ENCODE measurements at regions not wholly inside any gene's neighbourhood (a gene's known extent, or its start where the extent isn't known, plus 50 kb on each side); places are given as distances from the start of the nearest gene placed in this dataset.

DNA sequence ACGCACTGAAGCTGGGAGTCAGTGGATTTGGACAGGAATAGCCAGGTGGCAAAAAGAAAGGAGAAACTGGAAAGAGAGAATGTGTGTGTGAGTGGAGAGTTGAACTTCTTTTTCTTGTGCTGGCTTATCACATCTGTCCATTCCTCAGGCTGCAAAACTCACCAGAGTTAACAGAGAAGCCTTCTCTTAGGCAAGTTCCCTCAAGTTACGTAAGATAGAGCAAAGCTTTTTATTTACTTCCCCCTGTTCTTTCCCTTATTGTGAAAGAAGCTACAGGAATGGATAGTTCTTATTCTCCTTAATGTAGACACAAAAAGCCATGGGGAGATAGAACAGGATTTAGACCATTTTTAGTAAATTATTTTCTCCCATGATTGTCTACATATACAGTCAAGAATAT lies 188.6 kb downstream of the BMP2 start:
- DNase-seq (ENCODE audit: low spot score), result no peak

DNA sequence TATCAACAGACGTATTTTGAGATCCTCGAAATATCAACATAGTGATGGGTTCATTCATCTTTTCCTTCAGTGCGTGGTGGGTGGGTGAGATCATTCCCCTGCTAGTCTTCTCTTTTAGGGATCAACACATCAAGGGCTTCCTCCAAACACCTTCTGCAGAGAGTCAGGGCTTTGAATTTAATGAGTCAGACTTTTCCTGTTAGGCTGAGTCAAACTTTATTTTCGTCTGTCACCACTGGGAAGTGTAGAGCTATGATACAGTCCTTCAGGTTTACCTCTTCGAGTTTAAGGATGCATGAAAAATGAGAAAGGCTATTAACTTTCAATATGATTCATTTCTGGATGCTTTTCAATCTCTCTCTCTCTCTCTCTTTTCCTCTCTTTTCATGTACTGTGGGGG lies 189.1 kb downstream of the BMP2 start:
- DNase-seq (ENCODE audit: low spot score), result no peak

DNA sequence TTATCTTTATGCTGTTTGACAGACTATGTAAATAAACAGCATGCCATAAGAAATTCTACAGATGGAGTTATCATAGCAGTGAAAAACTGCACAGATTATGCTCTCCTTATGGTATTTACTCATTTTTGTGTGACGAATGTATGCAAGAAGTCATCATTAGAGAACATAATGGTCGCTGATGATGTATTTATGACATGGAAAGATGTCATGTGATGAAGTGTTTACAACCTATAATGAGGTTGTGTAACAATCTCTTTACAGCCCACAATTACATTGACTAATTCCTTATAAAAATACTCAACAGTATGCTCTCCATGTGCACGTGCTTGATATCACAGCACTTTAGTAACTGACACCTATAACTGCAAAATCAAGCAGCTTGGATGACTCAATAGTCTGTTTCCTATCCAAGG lies 192.4 kb downstream of the BMP2 start:
- DNase-seq (ENCODE audit: low spot score), result no peak

DNA sequence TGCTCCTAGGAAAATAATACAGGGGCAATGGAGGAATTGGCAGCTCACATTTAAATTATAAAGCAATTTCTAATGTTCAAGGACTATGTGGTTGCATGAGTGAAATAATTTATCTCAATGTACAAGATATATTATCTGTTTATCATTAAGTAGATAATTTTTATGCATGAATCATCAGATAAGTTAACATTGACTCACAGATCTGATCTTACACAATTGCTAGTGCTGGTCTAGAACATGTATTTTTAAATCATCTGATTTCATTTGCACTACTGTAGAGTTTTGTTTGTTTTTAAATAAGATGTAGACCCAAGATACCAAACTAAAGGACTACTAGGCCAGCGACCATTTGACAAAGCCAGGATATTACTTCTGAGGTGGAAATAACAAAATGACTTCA lies 199.2 kb downstream of the BMP2 start:
- DNase-seq (ENCODE audit: low spot score), result no peak

DNA sequence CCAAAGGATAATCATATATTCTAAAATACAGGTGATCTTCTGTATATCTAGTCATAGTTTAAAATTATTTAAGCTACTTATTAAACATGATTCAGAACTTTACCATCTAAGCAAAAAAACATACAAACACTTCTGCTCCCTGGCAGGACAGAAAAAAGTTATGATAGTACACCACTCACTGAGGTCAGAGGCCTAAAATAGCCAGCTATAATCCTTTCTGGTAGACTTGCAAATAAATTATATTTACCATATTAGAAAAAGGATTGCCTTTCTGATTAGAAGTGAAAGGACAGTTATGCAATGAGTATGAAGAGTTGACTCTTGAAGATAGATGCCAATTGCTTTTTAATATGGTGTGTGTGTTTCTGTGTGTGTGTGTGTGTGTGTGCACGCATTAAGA lies 207.4 kb downstream of the BMP2 start:
- DNase-seq (ENCODE audit: low spot score), result no peak

DNA sequence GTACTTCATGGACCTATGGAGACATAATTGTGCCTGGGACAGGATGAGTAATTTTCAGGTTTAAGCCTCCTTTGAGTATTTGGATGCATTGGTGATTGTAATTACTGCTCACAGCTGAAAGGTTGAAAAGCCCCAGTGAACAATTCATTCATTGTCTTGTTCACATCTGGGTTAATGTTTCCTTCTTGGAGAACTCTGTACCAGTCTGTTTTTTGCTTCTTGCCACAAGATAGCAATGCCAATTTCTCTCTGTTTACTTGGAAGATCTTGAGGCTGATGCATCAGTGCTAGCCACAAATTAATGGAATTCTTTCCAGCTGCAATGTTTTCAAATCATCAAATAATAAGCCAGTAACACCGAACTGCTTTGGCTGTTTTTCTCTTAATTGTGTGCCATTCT lies 207.8 kb downstream of the BMP2 start:
- DNase-seq (ENCODE audit: low spot score), result no peak

DNA sequence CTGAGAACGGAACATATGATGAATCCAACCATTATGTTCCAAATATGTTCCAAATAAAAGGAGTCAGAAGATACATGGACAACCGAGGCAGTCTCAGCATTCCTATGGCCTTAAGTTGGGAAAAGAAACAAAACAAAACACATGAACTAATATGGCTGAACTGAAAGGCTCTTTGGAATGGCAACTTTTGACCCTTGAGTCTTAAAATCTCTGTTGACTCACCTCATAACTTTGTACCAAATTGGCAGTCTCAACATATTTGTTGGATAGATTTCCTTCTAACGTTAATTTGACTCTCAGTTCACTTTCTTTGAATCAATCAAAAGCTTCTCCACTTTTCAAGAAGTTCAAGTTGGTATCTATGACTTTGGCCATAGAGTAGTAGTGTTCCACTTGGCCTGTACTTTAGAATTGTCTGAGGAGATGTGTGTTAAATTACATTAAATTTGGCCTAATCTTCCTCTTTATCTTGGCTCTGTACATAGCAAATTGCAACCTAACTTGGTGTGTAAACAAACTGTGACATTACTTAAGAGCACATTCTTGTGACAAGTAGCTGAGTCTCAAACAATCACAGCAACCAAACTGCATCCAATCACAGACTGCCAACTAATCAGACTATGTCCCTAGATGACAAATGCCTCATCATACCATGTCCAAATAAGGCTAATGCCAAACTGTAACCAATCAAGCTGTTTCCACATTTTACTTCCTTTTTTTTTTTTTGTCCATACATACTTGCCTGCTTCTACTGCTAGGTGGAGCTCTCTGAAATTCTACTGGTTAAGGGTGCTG lies 208.8 kb downstream of the BMP2 start:
- DNase-seq (ENCODE audit: low spot score), result no peak

DNA sequence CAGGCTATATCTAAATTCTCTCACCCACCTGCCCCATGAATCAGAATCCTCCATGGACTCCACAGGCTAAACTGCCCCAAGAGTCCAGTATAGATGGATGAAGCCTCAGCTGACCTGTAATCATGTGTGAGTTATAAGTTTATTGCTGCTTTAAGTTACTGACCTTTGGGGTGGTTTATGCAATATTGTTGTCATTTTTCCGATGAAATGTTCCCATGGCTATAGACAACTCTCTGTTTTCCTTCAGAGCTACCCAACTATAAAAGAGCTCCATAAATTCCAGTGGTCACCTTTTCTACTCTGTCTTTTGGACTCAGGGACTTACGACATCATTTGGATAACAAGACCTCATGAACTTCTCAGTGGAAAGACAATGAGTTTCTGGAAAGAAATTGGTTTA lies 212.1 kb downstream of the BMP2 start:
- no peak for DNase-seq (ENCODE audit: low spot score)

DNA sequence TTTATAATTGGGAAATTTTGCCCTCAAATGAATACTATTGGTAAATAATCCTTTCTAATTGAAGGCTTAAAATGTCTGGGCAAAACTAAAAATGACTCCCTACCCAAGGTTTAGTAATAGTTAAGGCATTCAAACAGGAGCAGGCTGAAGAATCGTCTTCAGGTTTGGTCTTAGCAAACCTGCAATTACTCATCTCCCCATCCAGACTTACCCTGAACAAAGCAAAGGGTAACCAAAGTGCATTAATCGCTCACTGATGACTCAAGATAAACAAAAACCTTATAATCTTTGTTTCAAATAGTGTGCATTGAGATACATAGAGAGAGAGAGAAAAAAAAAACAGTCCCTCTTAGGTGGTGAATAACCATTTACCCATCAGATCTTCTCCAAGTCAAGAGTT lies 225.5 kb downstream of the BMP2 start:
- no peak for DNase-seq (ENCODE audit: low spot score)

DNA sequence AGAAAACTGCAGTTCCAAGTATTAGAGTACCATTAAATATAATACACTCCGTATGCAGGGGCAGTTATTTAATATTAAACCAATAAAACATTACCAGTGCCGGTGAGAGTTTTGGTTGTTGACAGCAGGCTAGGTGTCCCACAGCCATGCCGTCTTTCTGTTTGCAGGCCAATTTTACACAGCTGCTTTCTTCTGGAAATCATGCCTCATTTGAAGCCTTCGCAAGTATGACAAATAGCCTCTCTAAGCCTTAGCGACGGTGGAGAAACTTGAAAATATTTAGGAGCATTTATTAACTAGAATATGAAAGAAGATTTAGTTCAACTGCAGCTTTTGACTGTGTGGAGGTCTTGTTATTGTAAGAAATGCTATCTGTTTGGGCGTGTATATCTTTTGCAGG lies 226.0 kb downstream of the BMP2 start:
- no peak for DNase-seq (ENCODE audit: low spot score)

DNA sequence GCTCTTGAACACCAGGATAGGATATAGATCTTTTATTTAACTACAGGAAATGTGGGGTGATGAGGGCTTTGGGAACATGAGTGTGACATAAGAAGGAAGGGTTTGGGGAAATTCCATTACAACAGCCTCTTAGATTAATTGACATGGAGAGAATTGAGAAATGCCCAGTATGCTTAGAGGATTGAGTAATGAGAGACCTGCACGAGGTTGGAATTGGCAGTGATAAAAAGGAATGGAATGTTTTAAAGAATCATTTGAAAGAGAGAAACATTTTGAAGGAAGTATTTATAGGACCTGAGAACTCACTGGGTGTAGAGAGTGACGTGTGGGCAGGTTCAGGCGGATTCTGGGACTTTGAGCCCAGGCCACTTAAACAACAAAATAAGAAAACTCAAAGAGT lies 227.0 kb downstream of the BMP2 start:
- DNase-seq (ENCODE audit: low spot score), result no peak

DNA sequence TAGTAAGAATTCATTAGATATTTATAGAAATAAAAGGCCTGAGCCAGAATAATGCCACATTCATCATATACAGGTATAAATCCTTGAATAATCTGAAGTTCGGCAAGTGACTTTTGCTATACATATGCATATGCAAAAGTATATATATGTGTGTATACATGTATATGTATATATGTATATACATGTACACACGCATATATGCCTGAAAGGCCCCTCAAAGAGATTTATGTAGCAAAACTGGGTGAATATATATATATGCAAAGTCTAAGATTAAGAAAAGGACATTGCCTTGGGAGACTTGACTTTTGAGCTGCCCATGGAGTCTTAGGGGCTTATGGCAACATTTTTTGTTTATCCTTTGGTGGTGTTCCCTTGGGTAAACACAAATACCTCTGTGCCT lies 231.4 kb downstream of the BMP2 start:
- no peak for DNase-seq (ENCODE audit: low spot score)

DNA sequence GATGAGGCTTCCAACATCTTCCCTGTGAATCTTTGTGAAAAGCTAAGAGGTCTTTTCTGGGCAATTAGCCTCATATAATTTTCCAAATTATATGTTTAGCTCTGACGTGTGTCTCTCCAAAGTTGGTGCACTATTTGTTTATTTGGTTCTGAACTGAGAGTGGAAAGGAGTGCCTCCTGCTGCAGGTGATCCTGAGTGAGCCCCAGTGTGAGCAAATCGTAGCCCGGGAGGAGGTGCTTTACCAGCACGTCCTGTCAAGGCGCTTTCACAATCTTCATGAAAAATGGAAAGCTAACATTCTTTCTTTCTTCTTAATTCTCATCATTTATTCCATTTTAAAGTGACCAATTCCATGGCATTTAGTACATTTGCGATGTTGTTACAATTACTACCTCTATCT lies 231.9 kb downstream of the BMP2 start:
- no peak for DNase-seq (ENCODE audit: low spot score)

DNA sequence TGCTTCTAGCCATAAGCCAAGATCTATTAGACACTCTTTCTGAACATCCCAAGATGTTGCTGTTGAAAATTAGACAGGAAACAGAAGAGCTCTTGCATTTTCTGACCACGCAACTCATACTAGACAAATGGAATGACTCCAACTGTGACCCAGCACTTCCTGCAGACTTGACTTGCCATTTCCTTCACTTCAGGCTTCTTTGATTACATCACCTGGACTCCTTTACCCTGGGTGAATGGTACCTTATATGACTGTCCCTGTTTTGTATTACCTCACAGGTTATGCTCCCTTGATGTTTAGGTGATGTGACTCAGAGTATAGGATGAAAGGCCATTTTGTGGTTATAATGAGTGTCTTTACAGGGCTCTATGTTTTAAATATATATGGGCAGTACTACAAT lies 236.1 kb downstream of the BMP2 start:
- no peak for DNase-seq (ENCODE audit: low spot score)

DNA sequence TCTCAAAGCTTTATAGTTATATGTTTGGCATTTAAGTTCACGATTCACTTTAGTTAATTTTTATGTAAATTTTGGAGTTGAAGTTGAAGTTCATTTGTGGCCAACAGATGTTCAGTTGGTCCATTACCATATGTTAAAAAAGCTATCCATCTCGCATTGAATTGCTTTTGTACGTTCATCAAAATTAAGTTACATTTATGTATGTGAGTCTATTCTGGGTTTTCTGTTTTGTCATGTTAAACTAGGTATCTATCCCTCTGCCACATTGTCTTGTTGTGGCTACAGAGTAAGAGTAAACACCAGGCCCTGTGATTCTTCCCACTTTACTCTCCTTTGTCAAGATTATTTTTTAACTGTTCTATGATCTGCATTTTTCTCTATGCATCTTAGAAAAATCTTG lies 237.3 kb downstream of the BMP2 start:
- no peak for DNase-seq (ENCODE audit: low spot score)

DNA sequence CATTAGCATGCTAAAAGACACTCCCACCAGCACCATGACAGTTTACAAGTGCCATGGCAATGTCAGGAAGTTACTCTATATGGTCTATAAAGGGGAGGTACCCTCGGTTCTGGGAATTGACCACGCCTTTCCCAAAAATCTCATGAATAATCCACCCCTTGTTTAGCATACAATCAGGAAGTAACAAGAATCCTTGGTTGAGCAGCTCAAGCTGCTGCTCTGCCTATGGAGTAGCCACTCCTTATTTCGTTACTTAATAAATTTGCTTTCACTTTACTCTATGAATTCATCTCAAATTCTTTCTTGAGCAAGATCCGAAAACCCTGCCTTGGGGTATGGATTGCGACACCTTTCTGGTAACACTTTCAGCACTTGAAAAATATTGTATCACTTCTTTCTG lies 243.0 kb downstream of the BMP2 start:
- no peak for DNase-seq (ENCODE audit: low spot score)

DNA sequence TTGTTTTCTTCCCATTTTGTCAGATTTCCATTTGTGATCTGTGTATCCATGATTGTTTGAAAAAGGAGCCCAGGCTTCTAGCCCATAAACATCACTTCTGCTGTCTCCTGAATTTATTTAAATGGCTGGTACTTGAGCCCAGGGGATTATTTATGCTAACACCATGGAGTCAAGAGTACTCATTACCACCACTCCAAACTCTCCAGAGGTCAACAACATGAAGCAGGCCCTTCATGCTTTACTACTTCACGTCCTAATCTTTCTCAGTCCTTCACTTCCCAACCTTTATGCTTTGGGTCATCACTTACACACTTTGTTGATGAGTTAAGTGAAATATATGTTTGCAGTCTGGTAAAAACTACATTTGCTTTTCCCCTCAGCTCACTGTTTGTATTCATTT lies 247.8 kb downstream of the BMP2 start:
- no peak for DNase-seq (ENCODE audit: low spot score)

DNA sequence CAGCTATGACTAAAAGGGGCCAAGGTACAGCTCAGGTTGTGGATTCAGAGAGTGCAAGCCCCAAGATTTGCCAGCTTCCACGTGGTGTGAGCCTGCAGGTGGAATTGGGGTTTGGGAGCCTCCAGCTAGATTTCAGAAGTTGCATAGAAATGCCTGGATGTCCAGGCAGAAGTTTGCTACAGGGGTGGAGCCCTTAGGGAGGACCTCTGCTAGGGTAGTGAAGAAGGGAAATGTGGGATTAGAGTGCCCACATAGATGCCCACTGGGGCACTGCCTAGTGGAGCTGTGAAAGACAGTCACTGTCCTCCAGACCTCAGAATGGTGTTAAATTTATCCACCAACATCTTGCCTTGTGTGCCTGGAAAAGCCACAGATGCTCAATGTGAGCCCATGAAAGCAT lies 255.1 kb downstream of the BMP2 start:
- no peak for DNase-seq (ENCODE audit: low spot score)

DNA sequence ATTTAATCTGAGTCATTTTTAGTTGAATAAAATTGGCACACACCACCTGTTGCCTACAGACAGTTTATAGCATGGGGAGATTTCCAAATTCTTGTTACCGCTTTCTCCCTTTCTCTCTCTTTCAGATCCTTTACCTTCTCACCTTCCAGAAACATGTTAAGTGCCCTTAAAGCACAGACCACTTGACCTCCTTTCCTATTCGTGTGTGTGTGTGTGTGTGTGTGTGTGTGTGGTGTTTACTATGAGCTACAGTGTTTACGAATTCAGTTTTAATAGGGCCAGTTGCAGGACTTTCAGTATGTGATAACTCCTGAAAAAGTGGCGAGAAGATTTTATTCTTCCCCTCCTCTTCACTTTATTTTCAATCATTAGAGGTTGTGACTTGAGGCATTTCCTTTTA lies 258.1 kb downstream of the BMP2 start:
- DNase-seq (ENCODE audit: low spot score), result no peak

DNA sequence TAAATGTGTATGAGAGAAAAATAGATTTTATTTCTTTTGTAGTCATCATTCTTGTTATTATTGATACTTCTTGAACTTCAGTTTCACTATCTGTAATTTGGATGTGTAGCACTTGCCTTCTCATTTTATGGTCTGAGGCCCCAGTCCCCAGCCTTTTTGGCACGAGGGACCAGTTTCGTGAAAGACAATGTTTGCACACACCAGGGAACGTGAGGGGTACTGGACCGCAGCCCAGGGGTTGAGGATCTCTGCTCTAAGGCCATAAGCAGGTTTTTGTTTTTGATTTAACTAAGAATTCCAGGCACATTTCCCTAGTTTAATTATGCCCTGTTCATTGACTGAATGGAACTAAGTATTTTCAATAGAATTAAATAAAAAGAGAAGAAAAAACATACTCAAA lies 261.5 kb downstream of the BMP2 start:
- no peak for DNase-seq (ENCODE audit: low spot score)

DNA sequence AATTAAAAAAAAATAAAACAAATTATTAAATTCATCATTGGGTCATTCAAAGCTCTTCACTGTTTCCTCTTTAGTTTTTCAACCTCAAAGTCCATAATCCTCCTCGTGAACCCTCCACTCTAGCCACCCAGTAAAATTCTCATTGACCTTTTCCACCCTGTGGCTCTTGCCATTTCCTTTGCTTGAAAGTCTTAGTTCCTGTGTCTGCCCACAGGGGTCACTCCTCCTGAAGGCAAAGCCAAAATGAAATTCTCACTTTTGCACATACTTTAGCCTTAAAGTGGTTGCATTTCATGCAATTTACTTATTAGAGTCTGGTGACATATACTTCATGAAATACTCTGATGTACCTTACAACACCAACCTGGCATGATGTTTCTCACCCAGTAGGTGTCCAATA lies 263.7 kb downstream of the BMP2 start:
- no peak for DNase-seq (ENCODE audit: low spot score)

DNA sequence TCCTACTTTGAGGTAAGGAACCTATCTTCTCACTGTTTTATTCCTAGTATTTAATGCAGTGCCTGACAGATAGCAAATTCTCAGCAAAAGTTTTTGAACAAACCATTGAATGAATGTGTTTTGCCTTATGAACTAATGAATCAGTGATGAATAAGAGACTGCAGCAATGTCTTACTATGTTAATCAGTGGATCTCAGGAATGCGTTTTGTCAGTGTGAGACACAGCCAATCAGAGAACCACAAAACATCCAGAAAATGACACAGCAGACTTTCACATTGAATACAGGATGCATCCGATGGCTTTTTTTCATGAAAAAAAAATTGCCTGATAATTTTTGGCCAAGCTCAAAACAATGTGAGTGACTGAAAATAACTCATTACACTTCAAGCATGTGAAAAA lies 270.5 kb downstream of the BMP2 start:
- no peak for DNase-seq (ENCODE audit: low spot score)

DNA sequence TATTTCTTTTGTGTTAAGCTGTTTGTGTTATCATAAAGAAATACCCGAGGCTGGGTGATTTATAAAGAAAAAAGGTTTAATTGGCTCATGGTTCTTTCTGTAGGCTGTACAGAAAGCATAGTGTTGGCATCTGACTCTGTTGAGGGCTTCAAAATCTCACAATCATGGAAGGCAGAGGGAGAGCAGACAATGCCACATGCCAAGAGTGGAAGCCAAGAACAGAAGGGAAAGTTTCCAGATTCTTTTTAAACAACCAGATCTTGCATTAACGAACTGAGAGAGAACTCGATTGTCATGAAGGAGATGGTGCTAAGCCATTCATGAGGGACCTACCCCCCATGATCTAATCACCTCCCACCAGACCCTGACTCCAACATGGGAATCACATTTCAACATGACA lies 290.1 kb downstream of the BMP2 start:
- DNase-seq (ENCODE audit: low spot score), result no peak

DNA sequence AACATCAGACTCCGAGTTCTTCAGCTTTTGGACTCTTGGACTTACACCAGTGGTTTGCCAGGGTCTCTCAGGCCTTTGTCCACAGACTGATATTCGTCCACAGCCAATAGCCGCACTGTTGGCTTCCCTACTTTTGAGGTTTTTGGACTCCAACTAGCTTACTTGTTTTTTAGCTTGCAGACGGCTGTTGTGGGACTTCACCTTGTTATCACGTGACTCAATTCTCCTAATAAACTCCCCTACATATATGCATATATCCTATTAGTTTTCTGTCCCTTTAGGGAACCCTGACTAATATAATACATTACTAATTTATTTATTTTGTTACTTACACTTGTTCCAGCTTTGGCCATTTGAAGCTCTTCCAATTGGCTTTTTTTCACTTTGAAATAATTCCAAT lies 311.3 kb downstream of the BMP2 start:
- no peak for DNase-seq (ENCODE audit: low spot score)
